DND-41 (cell line): ENCODE measurements at regions not wholly inside any gene's neighbourhood (a gene's known extent, or its start where the extent isn't known, plus 50 kb on each side); places are given as distances from the start of the nearest gene placed in this dataset.

Experiments used
- ATAC-seq: fragments of 200-7000 bp; cut with Tn5 transposase; 3 replicates; pipeline ENCODE4 v1.9.1; 2021; ENCODE audit warnings: low read depth; ENCODE audit not compliant: insufficient read depth
- DNase-seq: peaks from one replicate; pipeline ENCODE4 v3.0.0-alpha.2; 2020
- H2AFZ ChIP-seq: 2 replicates; pipeline ENCODE4 v1.6.0; 2012; ENCODE audit warnings: low read depth, low read length
- H3K27ac ChIP-seq: 2 replicates; pipeline ENCODE4 v1.5.1; 2012; ENCODE audit warnings: low read length, inconsistent platforms
- H3K27me3 ChIP-seq: fragments of 200-600 bp; sonication (generic); 2 replicates; pipeline ENCODE4 v1.6.0; 2012; ENCODE audit warnings: low read length, mild to moderate bottlenecking, inconsistent platforms; ENCODE audit not compliant: insufficient read depth, poor library complexity
- H3K36me3 ChIP-seq: 2 replicates; pipeline ENCODE4 v1.5.1; 2012; ENCODE audit warnings: low read length, inconsistent platforms; ENCODE audit not compliant: insufficient read depth
- H3K4me1 ChIP-seq: 2 replicates; pipeline ENCODE4 v1.5.1; 2012; ENCODE audit warnings: mild to moderate bottlenecking, low read length; ENCODE audit not compliant: insufficient read depth
- H3K4me2 ChIP-seq: 2 replicates; pipeline ENCODE4 v1.6.0; 2012; ENCODE audit warnings: mild to moderate bottlenecking, moderate library complexity, low read length, inconsistent platforms; ENCODE audit not compliant: insufficient read depth
- H3K4me3 ChIP-seq, 2 experiments: fragments of 200-600 bp in 1 of 2; shearing (Covaris generic) in 1 of 2; 2 replicates each; pipeline ENCODE4 v1.5.1; 2012 to 2016; ENCODE audit warnings: inconsistent platforms in 2 of 2, low read length in 2 of 2, mild to moderate bottlenecking in 2 of 2, low read depth in 1 of 2, moderate library complexity in 1 of 2
- H3K79me2 ChIP-seq: 2 replicates; pipeline ENCODE4 v1.6.0; 2012; ENCODE audit warnings: low read length, inconsistent platforms; ENCODE audit not compliant: insufficient read depth
- H3K9ac ChIP-seq: 2 replicates; pipeline ENCODE4 v1.6.0; 2012; ENCODE audit warnings: low read depth, mild to moderate bottlenecking, inconsistent platforms, low read length, moderate library complexity
- H3K9me3 ChIP-seq: 2 replicates; pipeline ENCODE4 v1.5.1; 2012; ENCODE audit warnings: low read length, moderate library complexity, mild to moderate bottlenecking, inconsistent platforms; ENCODE audit not compliant: insufficient read depth, severe bottlenecking
- H4K20me1 ChIP-seq: 2 replicates; pipeline ENCODE4 v1.6.0; 2012; ENCODE audit warnings: low read length; ENCODE audit not compliant: insufficient read depth
- EZH2 ChIP-seq: IDR thresholded peaks from 3 replicates; pipeline ENCODE4 v1.6.1; 2012; ENCODE audit warnings: borderline replicate concordance, low read depth, mild to moderate bottlenecking, moderate library complexity, low read length, inconsistent platforms; ENCODE audit not compliant: severe bottlenecking
- TF ChIP-seq, protein P1 (sequence below): IDR thresholded peaks from 2 replicates; pipeline ENCODE4 v1.5.1; 2012; ENCODE audit warnings: borderline replicate concordance, low read length, moderate library complexity, mild to moderate bottlenecking; ENCODE audit not compliant: poor library complexity, severe bottlenecking; ENCODE audit errors: extremely low read depth

DNA sequence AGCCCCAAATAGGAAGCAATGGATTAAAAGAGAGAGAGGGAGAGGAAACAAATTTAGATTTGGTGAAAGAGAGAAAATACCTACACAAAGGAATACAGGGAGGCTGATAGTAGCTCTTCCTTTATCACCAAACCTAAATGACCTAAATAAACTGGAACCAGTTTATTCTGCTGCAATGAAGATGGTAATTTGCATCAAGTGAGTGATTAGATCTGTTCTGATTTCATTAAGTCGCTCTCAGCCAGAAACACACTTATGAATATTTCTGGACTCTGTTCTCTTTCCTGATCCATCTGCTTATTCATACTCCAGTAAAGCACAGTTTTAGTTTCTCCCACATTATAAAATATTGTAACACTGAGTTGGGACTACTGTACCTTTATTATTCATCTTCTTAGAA lies 83.4 kb upstream of the BMP5 start:
- Histone ChIP-seq H3K4me1 (no peaks in the 10 kb centered on the region), H2AFZ (no peak overlapping the region), H3K79me2 (no peaks in the 10 kb centered on the region), H4K20me1 (no peaks in the 10 kb centered on the region), H3K9me3 (no peaks in the 10 kb centered on the region), H3K27me3 (peaks cover 3% of the 10 kb centered on the region), H3K9ac (no peak overlapping the region), H3K27ac (no peak overlapping the region), H3K36me3 (no peaks in the 10 kb centered on the region), H3K4me2 (no peak overlapping the region), H3K4me3 (no peak overlapping the region)
- TF ChIP-seq, protein P1, sequence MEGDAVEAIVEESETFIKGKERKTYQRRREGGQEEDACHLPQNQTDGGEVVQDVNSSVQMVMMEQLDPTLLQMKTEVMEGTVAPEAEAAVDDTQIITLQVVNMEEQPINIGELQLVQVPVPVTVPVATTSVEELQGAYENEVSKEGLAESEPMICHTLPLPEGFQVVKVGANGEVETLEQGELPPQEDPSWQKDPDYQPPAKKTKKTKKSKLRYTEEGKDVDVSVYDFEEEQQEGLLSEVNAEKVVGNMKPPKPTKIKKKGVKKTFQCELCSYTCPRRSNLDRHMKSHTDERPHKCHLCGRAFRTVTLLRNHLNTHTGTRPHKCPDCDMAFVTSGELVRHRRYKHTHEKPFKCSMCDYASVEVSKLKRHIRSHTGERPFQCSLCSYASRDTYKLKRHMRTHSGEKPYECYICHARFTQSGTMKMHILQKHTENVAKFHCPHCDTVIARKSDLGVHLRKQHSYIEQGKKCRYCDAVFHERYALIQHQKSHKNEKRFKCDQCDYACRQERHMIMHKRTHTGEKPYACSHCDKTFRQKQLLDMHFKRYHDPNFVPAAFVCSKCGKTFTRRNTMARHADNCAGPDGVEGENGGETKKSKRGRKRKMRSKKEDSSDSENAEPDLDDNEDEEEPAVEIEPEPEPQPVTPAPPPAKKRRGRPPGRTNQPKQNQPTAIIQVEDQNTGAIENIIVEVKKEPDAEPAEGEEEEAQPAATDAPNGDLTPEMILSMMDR, result no peak
- TF ChIP-seq EZH2, result no peak
- no peak for DNase-seq
- ATAC-seq, result no peak

DNA sequence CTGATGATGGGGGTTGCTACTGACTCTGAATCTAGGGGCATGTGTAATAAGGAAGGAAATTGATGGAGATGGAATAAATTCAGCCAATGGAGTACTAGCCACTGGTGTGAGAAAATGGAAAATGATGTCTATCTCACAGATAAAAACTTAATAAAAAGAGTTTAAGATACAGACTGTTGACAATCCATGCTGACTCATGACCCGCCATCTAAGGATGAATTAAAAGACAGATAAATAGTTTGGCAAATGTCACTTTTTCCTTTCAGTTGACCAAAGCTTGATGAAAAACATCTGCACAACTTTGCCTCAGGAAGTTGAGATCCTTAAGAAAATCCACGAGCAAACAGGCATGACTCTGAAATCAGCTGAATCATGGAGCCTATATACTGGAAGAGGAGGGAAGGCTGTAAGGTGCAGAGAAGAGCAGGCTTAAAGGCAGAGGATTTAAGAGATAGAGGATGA lies 82.6 kb upstream of the BMP5 start:
- Histone ChIP-seq H3K27ac (no peak overlapping the region), H3K9me3 (no peaks in the 10 kb centered on the region), H3K9ac (no peak overlapping the region), H3K4me3 (no peak overlapping the region), H3K27me3 (peaks cover 3% of the 10 kb centered on the region), H3K4me1 (no peaks in the 10 kb centered on the region), H2AFZ (no peak overlapping the region), H3K79me2 (no peaks in the 10 kb centered on the region), H3K36me3 (no peaks in the 10 kb centered on the region), H3K4me2 (no peak overlapping the region), H4K20me1 (no peaks in the 10 kb centered on the region)
- DNase-seq, result no peak
- no peak for ATAC-seq
- TF ChIP-seq, protein P1, result no peak
- no peak for TF ChIP-seq EZH2

DNA sequence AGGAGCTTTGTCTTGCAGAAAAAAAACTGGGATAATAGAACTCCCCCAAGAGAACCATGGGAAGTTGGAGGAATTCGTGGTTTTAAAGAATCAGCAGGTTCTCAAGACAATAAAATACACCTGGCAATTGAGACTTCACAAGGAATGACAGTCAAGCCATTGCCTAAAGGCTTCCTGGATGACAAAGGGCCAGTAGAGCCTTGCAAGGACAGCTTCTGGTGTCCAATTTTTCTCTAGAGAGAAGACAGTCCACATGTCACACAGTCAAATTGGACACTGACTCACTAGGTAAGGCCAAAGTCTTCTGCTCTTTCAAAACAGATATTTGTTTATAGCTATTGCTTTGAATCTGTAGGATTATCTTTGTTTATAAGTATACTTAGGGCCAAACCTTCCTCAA lies 80.3 kb upstream of the BMP5 start:
- no peak overlapping the region for H3K4me3 ChIP-seq
- H3K79me2 ChIP-seq, result no peaks in the 10 kb centered on the region
- peaks cover 3% of the 10 kb centered on the region for H3K27me3 ChIP-seq
- H3K36me3 ChIP-seq, result no peaks in the 10 kb centered on the region
- H2AFZ ChIP-seq, result no peak overlapping the region
- ATAC-seq, result no peak
- H3K9me3 ChIP-seq, result no peaks in the 10 kb centered on the region
- no peaks in the 10 kb centered on the region for H3K4me1 ChIP-seq
- no peak overlapping the region for H3K4me2 ChIP-seq
- no peak for DNase-seq
- H3K27ac ChIP-seq, result no peak overlapping the region
- no peaks in the 10 kb centered on the region for H4K20me1 ChIP-seq
- H3K9ac ChIP-seq, result no peak overlapping the region
- TF ChIP-seq, protein P1, result no peak
- TF ChIP-seq EZH2, result no peak

DNA sequence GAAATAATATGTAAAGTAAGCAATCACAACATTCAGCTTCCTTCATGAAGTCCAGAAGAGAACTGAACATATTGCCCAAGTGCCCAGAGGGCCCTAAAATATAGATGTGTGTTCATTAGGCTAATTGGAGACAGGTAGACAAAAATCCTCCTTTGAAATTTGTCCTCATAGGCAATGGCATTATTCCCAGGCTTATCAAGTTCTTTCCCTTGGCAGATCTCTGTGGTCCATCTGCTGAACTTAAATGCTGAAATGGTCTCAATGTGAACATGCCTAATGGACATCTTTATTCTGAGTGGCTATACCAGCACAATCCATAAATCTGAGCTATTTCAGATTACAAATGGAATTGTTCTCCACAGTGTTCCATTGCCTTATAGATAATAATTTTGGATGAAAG lies 79.0 kb upstream of the BMP5 start:
- Histone ChIP-seq H4K20me1 (no peaks in the 10 kb centered on the region), H3K27me3 (peaks cover 3% of the 10 kb centered on the region), H3K4me2 (no peak overlapping the region), H3K9me3 (no peaks in the 10 kb centered on the region), H3K27ac (no peak overlapping the region), H3K36me3 (no peaks in the 10 kb centered on the region), H3K4me3 (no peak overlapping the region), H3K79me2 (no peaks in the 10 kb centered on the region), H3K9ac (no peak overlapping the region), H3K4me1 (no peaks in the 10 kb centered on the region), H2AFZ (no peak overlapping the region)
- ATAC-seq, result no peak
- TF ChIP-seq, protein P1, result no peak
- TF ChIP-seq EZH2, result no peak
- DNase-seq, result no peak
